Activated effector memory CD4-positive, alpha-beta T cell treated with anti-CD3 and anti-CD28 coated beads, Interleukin-2, amount 50 U/mL, for 16 hours (primary cell): ENCODE measurements at regions not wholly inside any gene's neighbourhood (a gene's known extent, or its start where the extent isn't known, plus 50 kb on each side); places are given as distances from the start of the nearest gene placed in this dataset.

Experiments
- DNase-seq: peaks from one replicate; pipeline ENCODE4 v3.0.0-alpha.2; 2020

- DNase-seq: no peak
Observed at GRCh38 chr6:145306489-145306888, 428.8 kb downstream of the EPM2A start.

- no peak for DNase-seq
Observed at GRCh38 chr6:145309842-145310535, 425.3 kb downstream of the EPM2A start.

GRCh38 chr6:145312481-145312880, 422.8 kb downstream of the EPM2A start:
- no peak for DNase-seq

- DNase-seq: no peak
Observed at GRCh38 chr6:145313041-145313855, 422.1 kb downstream of the EPM2A start.

- no peak for DNase-seq
Observed at GRCh38 chr6:145315982-145316600, 419.2 kb downstream of the EPM2A start.

GRCh38 chr6:145318952-145319351, 416.4 kb downstream of the EPM2A start:
- DNase-seq: no peak

GRCh38 chr6:145319605-145320004, 415.7 kb downstream of the EPM2A start:
- no peak for DNase-seq

GRCh38 chr6:145323646-145324045, 411.7 kb downstream of the EPM2A start:
- no peak for DNase-seq

GRCh38 chr6:145327586-145327985, 407.7 kb downstream of the EPM2A start:
- DNase-seq: no peak

GRCh38 chr6:145329257-145329656, 406.1 kb downstream of the EPM2A start:
- DNase-seq: no peak

GRCh38 chr6:145331066-145331465, 404.3 kb downstream of the EPM2A start:
- no peak for DNase-seq

- DNase-seq: no peak
Observed at GRCh38 chr6:145332011-145332410, 403.3 kb downstream of the EPM2A start.

- DNase-seq: no peak
Observed at GRCh38 chr6:145336119-145336518, 399.2 kb downstream of the EPM2A start.

- DNase-seq: no peak
Observed at GRCh38 chr6:145339089-145339488, 396.2 kb downstream of the EPM2A start.

- no peak for DNase-seq
Observed at GRCh38 chr6:145340256-145340655, 395.1 kb downstream of the EPM2A start.

GRCh38 chr6:145345094-145345493, 390.2 kb downstream of the EPM2A start:
- no peak for DNase-seq

- DNase-seq: no peak
Observed at GRCh38 chr6:145347216-145347615, 388.1 kb downstream of the EPM2A start.

GRCh38 chr6:145349950-145350510, 385.3 kb downstream of the EPM2A start:
- no peak for DNase-seq

GRCh38 chr6:145350928-145351327, 384.4 kb downstream of the EPM2A start:
- DNase-seq: no peak

- DNase-seq: no peak
Observed at GRCh38 chr6:145352382-145353080, 382.8 kb downstream of the EPM2A start.

GRCh38 chr6:145360865-145361264, 374.5 kb downstream of the EPM2A start:
- no peak for DNase-seq

- DNase-seq: no peak
Observed at GRCh38 chr6:145367149-145367548, 368.2 kb downstream of the EPM2A start.

- no peak for DNase-seq
Observed at GRCh38 chr6:145368075-145368474, 367.2 kb downstream of the EPM2A start.
